A549 (cell line): ENCODE measurements at regions not wholly inside any gene's neighbourhood (a gene's known extent, or its start where the extent isn't known, plus 50 kb on each side); places are given as distances from the start of the nearest gene placed in this dataset.

Experiments
- ATAC-seq, 2 experiments: fragments of 200-7000 bp in 1 of 2; fragments of >200 bp in 1 of 2; cut with Nextera tagmentation in 1 of 2; cut with Tn5 transposase in 1 of 2; 3 replicates each; pipeline versions ENCODE4 v1.8.0 to v1.9.1; 2018 to 2020; ENCODE audit warnings: mild to moderate bottlenecking in 1 of 2, moderate library complexity in 1 of 2
- CTCF ChIA-PET: fragments of 300-600 bp; sonication (Branson Sonifier 250); formaldehyde crosslinking; extraction: SDS; loops from one replicate; lab custom pipeline; 2021; ENCODE audit warnings: antibody characterized with exemption, inconsistent platforms; lab: Yijun Ruan, JAX
- POLR2A ChIA-PET: fragments of 350-600 bp; formaldehyde crosslinking; extraction: SDS; loops from one replicate; lab custom pipeline; 2021; ENCODE audit warnings: antibody characterized with exemption, inconsistent platforms; lab: Yijun Ruan, JAX
- DNase-seq, 2 experiments: peaks; one replicate each; pipeline versions ENCODE4 v3.0.0 to v3.0.0-alpha.2; 2011 to 2016; ENCODE audit warnings: low read depth in 1 of 2, low spot score in 1 of 2
- FAIRE-seq: peaks from 2 replicates; lab custom pipeline; 2011; peaks lifted over from hg19 to GRCh38; lab: Jason Lieb, UNC
- H3K27ac ChIP-seq, 2 experiments: fragments of >200 bp; sonication (Bioruptor Twin); formaldehyde crosslinking; 3 replicates each; pipeline ENCODE4 v1.5.1; 2016 to 2017
- H3K4me1 ChIP-seq: fragments of >200 bp; sonication (Bioruptor Twin); formaldehyde crosslinking; 3 replicates; pipeline ENCODE4 v1.6.1; 2016
- H3K4me2 ChIP-seq: fragments of >200 bp; sonication (Bioruptor Twin); formaldehyde crosslinking; 3 replicates; pipeline ENCODE4 v1.6.1; 2016
- H3K4me3 ChIP-seq: fragments of >200 bp; sonication (Bioruptor Twin); formaldehyde crosslinking; 3 replicates; pipeline ENCODE4 v1.5.1; 2016
- H3K9me3 ChIP-seq: fragments of >200 bp; sonication (Bioruptor Twin); formaldehyde crosslinking; 3 replicates; pipeline ENCODE4 v1.6.1; 2016
- CBX8 ChIP-seq: fragments of 200-600 bp; sonication (generic); IDR thresholded peaks from 2 replicates; pipeline ENCODE4 v1.6.1; 2016
- CEBPB ChIP-seq, 2 experiments: fragments of >200 bp in 1 of 2; sonication (Bioruptor Twin) in 1 of 2; formaldehyde crosslinking in 1 of 2; IDR thresholded peaks; 2 replicates each; pipeline ENCODE4 v1.6.1; 2012 to 2016
- EHF ChIP-seq: fragments of 250-450 bp; sonication (Bioruptor Pico); IDR thresholded peaks from 2 replicates; pipeline ENCODE4 v1.5.0; 2020; ENCODE audit warnings: mild to moderate bottlenecking
- ESRRA ChIP-seq: fragments of 150-350 bp; IDR thresholded peaks from 2 replicates; pipeline ENCODE4 v1.6.1; 2014; ENCODE audit warnings: mild to moderate bottlenecking, low read length, borderline replicate concordance
- FOXS1 ChIP-seq: fragments of 250-450 bp; sonication (Bioruptor Pico); IDR thresholded peaks from 2 replicates; pipeline ENCODE4 v1.5.0; 2020; ENCODE audit warnings: mild to moderate bottlenecking, moderate library complexity
- HDAC2 ChIP-seq: fragments of 200-600 bp; sonication (generic); IDR thresholded peaks from 2 replicates; pipeline ENCODE4 v1.6.1; 2016
- HES2 ChIP-seq: fragments of >200 bp; sonication (Bioruptor Twin); formaldehyde crosslinking; IDR thresholded peaks from 2 replicates; pipeline ENCODE4 v1.6.1; 2016
- HEYL ChIP-seq: fragments of 250-450 bp; sonication (Bioruptor Pico); IDR thresholded peaks from 2 replicates; pipeline ENCODE4 v1.8.0; 2021; ENCODE audit warnings: mild to moderate bottlenecking, moderate library complexity
- HOXB13 ChIP-seq: fragments of 250-450 bp; sonication (Bioruptor Pico); IDR thresholded peaks from 2 replicates; pipeline ENCODE4 v1.5.0; 2020; ENCODE audit warnings: low read depth, mild to moderate bottlenecking, moderate library complexity
- JUN ChIP-seq, 2 experiments: fragments of >200 bp; sonication (Bioruptor Twin); formaldehyde crosslinking; IDR thresholded peaks; 2 replicates in 1 of 2; 3 replicates in 1 of 2; pipeline ENCODE4 v1.6.1; 2016 to 2017
- KDM1A ChIP-seq: fragments of 200-600 bp; sonication (generic); IDR thresholded peaks from 2 replicates; pipeline ENCODE4 v1.6.1; 2016; ENCODE audit warnings: low read depth, mild to moderate bottlenecking
- KDM5A ChIP-seq: fragments of 200-600 bp; sonication (generic); IDR thresholded peaks from 2 replicates; pipeline ENCODE4 v1.6.1; 2016; ENCODE audit warnings: antibody characterized with exemption, mild to moderate bottlenecking
- MAFK ChIP-seq: fragments of 450-650 bp; IDR thresholded peaks from 2 replicates; pipeline ENCODE4 v1.6.1; 2014; ENCODE audit not compliant: partially characterized antibody
- NPAS2 ChIP-seq: fragments of 250-450 bp; sonication (Bioruptor Pico); IDR thresholded peaks from 2 replicates; pipeline ENCODE4 v1.8.0; 2022; ENCODE audit warnings: mild to moderate bottlenecking, moderate library complexity, borderline replicate concordance
- POLR2AphosphoS2 ChIP-seq: conservative IDR thresholded peaks from 2 replicates; pipeline ENCODE4 v1.6.1; 2012; ENCODE audit warnings: low read length, improper control_type of control experiment, inconsistent platforms
- RAD21 ChIP-seq, 2 experiments: fragments of >200 bp in 1 of 2; sonication (Bioruptor Twin) in 1 of 2; formaldehyde crosslinking in 1 of 2; IDR thresholded peaks in 1 of 2; conservative IDR thresholded peaks in 1 of 2; 2 replicates in 1 of 2; 3 replicates in 1 of 2; pipeline ENCODE4 v1.6.1; 2012 to 2018; ENCODE audit warnings: inconsistent platforms in 1 of 2
- RARB ChIP-seq: fragments of 250-450 bp; sonication (Bioruptor Pico); IDR thresholded peaks from 2 replicates; pipeline ENCODE4 v1.8.0; 2021; ENCODE audit warnings: mild to moderate bottlenecking, moderate library complexity
- RCOR1 ChIP-seq: fragments of 150-350 bp; IDR thresholded peaks from 2 replicates; pipeline ENCODE4 v1.6.1; 2014; ENCODE audit warnings: antibody characterized with exemption, low read length, low read depth
- REST ChIP-seq: fragments of 200-600 bp; sonication (generic); IDR thresholded peaks from 2 replicates; pipeline ENCODE4 v1.6.1; 2016; ENCODE audit warnings: antibody characterized with exemption, mild to moderate bottlenecking, moderate library complexity
- RFX5 ChIP-seq: fragments of 450-650 bp; IDR thresholded peaks from 2 replicates; pipeline ENCODE4 v1.7.1; 2014; ENCODE audit warnings: antibody characterized with exemption, mild to moderate bottlenecking, moderate library complexity
- RNF2 ChIP-seq: fragments of 200-600 bp; sonication (generic); IDR thresholded peaks from 2 replicates; pipeline ENCODE4 v1.6.1; 2016; ENCODE audit warnings: low read depth, mild to moderate bottlenecking, antibody characterized with exemption, moderate library complexity, borderline replicate concordance
- SREBF2 ChIP-seq: fragments of 450-650 bp; IDR thresholded peaks from 2 replicates; pipeline ENCODE4 v1.6.1; 2014; ENCODE audit warnings: mild to moderate bottlenecking, moderate library complexity
- TFCP2L1 ChIP-seq: fragments of 250-450 bp; sonication (Bioruptor Pico); IDR thresholded peaks from 2 replicates; pipeline ENCODE4 v1.5.0; 2021; ENCODE audit warnings: mild to moderate bottlenecking
- USF2 ChIP-seq: fragments of 450-650 bp; IDR thresholded peaks from 2 replicates; pipeline ENCODE4 v1.6.1; 2014; ENCODE audit warnings: antibody characterized with exemption
- ZFP36 ChIP-seq: fragments of 450-650 bp; IDR thresholded peaks from 2 replicates; pipeline ENCODE4 v1.6.1; 2014; ENCODE audit warnings: borderline replicate concordance; ENCODE audit not compliant: partially characterized antibody
- ZNF302 ChIP-seq: fragments of 250-450 bp; sonication (Bioruptor Pico); IDR thresholded peaks from 2 replicates; pipeline ENCODE4 v1.9.0; 2021; ENCODE audit warnings: inconsistent platforms, mild to moderate bottlenecking, moderate library complexity
- WGBS: methylation state at CpG from one replicate; pipeline ENCODE4 v1.1.6; 2017; ENCODE audit errors: missing lambda C conversion rate; 5-methylcytosine and 5-hydroxymethylcytosine counted together
- TF ChIP-seq, protein P1 (sequence below): fragments of >200 bp; sonication (Bioruptor Twin); formaldehyde crosslinking; IDR thresholded peaks from 3 replicates; pipeline ENCODE4 v1.6.1; 2016
- TF ChIP-seq, protein P2 (sequence below): IDR thresholded peaks from 2 replicates; pipeline ENCODE4 v1.6.1; 2012; ENCODE audit warnings: low read depth, borderline replicate concordance
- TF ChIP-seq, protein P3 (sequence below): fragments of 250-450 bp; sonication (Bioruptor Pico); IDR thresholded peaks from 2 replicates; pipeline ENCODE4 v1.5.0; 2020; ENCODE audit warnings: low read depth, mild to moderate bottlenecking, moderate library complexity

- DNase-seq (no peak), ATAC-seq (no peak), FAIRE-seq (no peak)
- Histone ChIP-seq H3K9me3 (no peaks in the 10 kb centered on the region), H3K4me2 (no peak overlapping the region), H3K27ac (no peak overlapping the region), H3K4me3 (no peak overlapping the region), H3K4me1 (no peaks in the 10 kb centered on the region)
- ChIA-PET POLR2A (no interaction called here), CTCF (no interaction called here)
- TF ChIP-seq USF2 (no peak), MAFK (no peak), HES2 (no peak), ESRRA (no peak), CBX8 (no peak), ZFP36 (no peak), RAD21 (conservative IDR thresholded peaks at IDR 0.05 in 1 of 2, IDR thresholded peaks at IDR 0.05 in 1 of 2) (no peak), EHF (CRISPR knock-in tag) (no peak), POLR2AphosphoS2 (no peak), KDM5A (no peak), JUN (IDR thresholded peaks at IDR 0.05) (no peak), HEYL (no peak), ZNF302 (CRISPR knock-in tag) (no peak), HOXB13 (CRISPR knock-in tag) (no peak)
- TF ChIP-seq, protein P1, sequence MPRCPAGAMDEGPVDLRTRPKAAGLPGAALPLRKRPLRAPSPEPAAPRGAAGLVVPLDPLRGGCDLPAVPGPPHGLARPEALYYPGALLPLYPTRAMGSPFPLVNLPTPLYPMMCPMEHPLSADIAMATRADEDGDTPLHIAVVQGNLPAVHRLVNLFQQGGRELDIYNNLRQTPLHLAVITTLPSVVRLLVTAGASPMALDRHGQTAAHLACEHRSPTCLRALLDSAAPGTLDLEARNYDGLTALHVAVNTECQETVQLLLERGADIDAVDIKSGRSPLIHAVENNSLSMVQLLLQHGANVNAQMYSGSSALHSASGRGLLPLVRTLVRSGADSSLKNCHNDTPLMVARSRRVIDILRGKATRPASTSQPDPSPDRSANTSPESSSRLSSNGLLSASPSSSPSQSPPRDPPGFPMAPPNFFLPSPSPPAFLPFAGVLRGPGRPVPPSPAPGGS: no peak
- TF ChIP-seq, protein P2, sequence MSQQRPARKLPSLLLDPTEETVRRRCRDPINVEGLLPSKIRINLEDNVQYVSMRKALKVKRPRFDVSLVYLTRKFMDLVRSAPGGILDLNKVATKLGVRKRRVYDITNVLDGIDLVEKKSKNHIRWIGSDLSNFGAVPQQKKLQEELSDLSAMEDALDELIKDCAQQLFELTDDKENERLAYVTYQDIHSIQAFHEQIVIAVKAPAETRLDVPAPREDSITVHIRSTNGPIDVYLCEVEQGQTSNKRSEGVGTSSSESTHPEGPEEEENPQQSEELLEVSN: no peak
- 35% methylated on average over 5 of the region's 5 CpGs for WGBS
Observed at GRCh38 chr14:28001002-28001401, 765.6 kb upstream of the FOXG1 start.

GRCh38 chr14:28012629-28013415 lies 753.8 kb upstream of the FOXG1 start:
- WGBS: 50% methylated on average over 6 of the region's 6 CpGs
- Histone ChIP-seq H3K27ac (no peak overlapping the region), H3K4me1 (no peaks in the 10 kb centered on the region), H3K9me3 (no peaks in the 10 kb centered on the region), H3K4me3 (no peak overlapping the region), H3K4me2 (no peak overlapping the region)
- FAIRE-seq (no peak), DNase-seq (no peak), ATAC-seq (no peak)
- ChIA-PET POLR2A (no interaction called here), CTCF (no interaction called here)
- TF ChIP-seq JUN (IDR thresholded peaks at IDR 0.05) (no peak), REST (no peak), EHF (CRISPR knock-in tag) (no peak), RNF2 (no peak), SREBF2 (no peak), MAFK (no peak), RCOR1 (no peak), NPAS2 (CRISPR knock-in tag) (no peak), TFCP2L1 (CRISPR knock-in tag) (no peak), HDAC2 (no peak), KDM1A (no peak), ESRRA (no peak), RFX5 (no peak), RARB (CRISPR knock-in tag) (no peak), CEBPB (IDR thresholded peaks at IDR 0.05) (no peak), FOXS1 (CRISPR knock-in tag) (no peak)
- TF ChIP-seq, protein P3, sequence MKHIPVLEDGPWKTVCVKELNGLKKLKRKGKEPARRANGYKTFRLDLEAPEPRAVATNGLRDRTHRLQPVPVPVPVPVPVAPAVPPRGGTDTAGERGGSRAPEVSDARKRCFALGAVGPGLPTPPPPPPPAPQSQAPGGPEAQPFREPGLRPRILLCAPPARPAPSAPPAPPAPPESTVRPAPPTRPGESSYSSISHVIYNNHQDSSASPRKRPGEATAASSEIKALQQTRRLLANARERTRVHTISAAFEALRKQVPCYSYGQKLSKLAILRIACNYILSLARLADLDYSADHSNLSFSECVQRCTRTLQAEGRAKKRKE (CRISPR knock-in tag): no peak
- TF ChIP-seq, all 56 proteins: peak for 0
